NCI-H748 (cell line): ENCODE measurements at regions not wholly inside any gene's neighbourhood (a gene's known extent, or its start where the extent isn't known, plus 50 kb on each side); places are given as distances from the start of the nearest gene placed in this dataset.
"Not testable (repeated sequence)": the region's sequence is repeated elsewhere in the genome, so short reads cannot be mapped to it uniquely, and the experiment has no call there.

Experiments
- DNase-seq: peaks from one replicate; lab custom pipeline; 2025; ENCODE audit not compliant: unreplicated experiment; lab: John Stamatoyannopoulos, UW

GRCh38 chr7:9919-10318, 182.5 kb upstream of the FAM20C start:
- DNase-seq = not testable (repeated sequence)

DNA sequence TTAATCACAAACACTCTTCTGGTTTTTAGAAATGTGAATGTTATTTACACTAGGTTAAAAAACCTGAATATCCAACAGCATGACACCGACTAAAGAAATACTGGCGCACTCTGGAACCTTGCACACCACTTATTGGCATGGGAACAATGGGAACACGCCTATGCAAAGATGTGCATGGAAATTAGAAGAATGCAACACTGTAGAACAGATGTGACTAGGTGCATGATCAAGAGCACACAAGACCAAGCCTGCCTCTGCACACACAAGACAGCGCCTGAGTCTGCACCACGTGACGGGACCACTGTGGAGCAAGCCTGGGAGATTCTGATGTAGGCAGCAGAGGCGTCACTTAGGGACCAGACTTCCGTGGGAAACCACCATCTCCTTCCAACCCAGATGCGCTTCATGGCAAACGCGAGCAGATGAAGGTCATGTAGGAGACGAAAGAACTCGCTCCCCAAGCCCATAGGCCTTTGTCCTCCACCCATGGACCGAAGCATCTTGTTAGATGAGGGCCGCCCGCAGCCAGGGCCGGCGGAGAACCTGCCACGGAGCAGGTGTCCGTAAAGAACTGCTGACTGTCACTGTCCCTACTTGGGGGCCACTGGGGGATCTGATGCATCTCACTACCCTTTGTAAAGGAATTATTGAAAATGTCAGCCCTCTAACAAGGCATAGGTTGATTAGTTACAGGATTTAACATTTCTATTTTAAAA, 159.6 kb upstream of the FAM20C start:
- DNase-seq = not testable (repeated sequence)

GRCh38 chr7:35121-35541, 157.2 kb upstream of the FAM20C start:
- not testable (repeated sequence) for DNase-seq

GRCh38 chr7:36539-36938, 155.8 kb upstream of the FAM20C start:
- not testable (repeated sequence) for DNase-seq

DNA sequence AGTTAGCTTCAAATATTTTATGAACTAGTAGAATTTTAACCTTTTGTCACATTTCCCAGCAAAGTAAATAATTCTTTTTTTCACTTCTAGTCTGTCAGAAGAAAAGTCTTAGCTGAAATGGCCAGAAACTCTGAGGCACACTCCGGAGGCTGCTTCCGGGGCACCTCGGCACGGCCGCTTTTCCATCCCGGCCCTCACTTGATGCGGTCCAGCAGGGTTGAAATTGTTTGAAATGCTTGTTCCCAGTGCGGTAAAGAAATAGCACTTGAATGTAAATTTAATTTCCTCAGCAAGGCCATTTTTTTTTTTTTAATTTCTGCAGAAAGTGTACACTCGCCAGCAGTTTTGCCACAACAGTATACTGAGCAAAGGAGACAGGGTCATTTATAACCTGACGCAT, 154.7 kb upstream of the FAM20C start:
- DNase-seq = not testable (repeated sequence)

- DNase-seq = not testable (repeated sequence)
These were observed 153.9 kb upstream of the FAM20C start for GRCh38 chr7:38444-38843.

GRCh38 chr7:39984-40740, 152.2 kb upstream of the FAM20C start:
- DNase-seq = not testable (repeated sequence)

- no peak for DNase-seq
These were observed 151.3 kb upstream of the FAM20C start for GRCh38 chr7:40799-41750.

GRCh38 chr7:41917-42565, 150.3 kb upstream of the FAM20C start:
- DNase-seq = no peak

- no peak for DNase-seq
These were observed 148.4 kb upstream of the FAM20C start for GRCh38 chr7:43791-44540.

GRCh38 chr7:44541-44896, 147.9 kb upstream of the FAM20C start:
- DNase-seq = no peak

DNA sequence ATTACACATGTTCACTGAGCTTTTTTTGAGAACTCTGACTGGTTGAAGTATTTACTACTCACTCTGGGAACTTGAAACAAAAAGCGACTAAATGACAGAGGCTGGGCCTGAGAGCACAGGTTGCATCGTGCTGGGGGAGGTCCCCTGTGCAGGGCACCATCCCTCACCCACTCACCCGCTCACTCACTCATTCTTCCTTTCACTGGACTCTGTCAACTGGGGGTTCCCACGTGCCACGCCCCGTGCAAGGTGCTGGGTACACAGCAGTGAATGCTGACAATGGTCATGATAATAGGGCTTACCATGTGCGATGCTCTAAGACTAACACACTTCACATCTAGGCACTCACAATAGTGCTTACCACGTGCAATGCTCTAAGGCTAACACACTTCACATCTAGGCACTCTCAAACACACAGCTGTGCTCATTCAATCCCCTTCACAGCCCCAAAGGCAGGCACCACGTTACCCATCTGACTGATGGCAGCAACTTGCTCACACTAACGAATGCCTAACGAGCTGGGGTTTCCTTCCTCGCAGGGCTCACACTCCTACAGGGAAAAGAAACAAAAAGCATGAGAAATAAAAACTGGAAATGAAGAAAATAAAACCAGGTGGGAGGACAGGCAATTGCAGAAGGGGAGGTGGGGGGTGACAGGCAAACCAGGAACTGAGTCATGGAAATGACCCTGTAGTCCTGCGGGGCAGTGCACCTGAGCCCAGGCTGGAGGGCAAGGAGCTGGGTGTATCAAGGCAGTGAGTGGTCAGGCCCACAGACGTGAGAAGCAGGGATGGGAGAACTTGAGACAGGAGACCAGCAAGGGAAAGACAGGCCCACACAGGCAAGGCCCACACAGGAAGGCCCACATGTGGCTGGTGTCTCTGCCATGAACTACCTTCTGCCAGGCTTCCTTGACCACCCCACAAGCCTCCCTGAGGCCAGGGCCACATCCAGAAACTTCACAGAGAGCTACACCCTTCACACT, 147.0 kb upstream of the FAM20C start:
- no peak for DNase-seq

DNA sequence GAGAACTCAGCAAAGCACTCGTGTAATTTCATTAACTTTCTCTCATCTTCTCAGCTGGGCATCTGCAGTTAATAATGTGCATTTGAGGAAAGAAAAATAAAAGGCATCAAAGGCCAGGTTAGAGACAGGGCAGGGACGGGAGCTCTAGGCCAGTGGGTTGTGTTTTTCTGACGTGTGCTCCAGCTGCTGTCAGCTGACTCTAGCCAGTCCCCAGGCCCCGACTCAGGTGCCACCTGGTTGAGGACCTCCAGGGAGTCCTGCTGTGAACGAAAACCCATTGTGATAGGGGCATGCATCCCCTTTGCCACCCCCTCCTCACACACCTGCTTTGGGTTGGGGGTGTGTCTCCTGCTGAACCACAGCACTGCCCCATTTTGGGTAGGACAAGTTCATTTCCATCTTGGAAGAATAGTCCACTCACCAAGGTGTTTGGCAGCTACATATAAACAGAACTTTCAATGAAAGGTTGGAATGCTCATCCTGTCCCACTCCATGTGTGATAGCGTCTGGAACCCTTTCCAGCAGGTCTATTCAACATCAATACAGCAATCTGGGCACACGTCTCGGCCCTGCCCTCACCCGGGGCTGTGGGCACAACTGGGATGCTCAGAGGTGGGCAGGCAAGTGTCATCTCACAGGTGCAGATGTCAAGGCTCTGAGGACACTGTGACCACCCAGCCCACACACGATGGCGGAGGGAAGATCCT, 146.1 kb upstream of the FAM20C start:
- DNase-seq = no peak

DNA sequence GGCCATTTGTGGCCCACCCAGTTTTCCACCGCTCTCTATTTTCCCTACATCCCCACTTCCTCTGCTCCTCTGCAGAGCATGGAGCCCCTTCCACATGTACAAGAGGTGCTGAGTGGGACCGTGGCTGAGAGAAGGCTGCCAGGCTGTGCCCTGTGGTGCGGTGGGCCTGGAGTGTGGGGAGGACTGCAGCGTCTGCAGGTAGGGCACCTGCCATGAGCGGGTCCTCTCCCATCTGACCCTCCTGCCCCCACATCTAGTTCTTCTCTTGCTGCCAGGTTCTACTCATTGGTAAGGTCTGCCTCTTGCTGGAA, 145.6 kb upstream of the FAM20C start:
- no peak for DNase-seq

DNA sequence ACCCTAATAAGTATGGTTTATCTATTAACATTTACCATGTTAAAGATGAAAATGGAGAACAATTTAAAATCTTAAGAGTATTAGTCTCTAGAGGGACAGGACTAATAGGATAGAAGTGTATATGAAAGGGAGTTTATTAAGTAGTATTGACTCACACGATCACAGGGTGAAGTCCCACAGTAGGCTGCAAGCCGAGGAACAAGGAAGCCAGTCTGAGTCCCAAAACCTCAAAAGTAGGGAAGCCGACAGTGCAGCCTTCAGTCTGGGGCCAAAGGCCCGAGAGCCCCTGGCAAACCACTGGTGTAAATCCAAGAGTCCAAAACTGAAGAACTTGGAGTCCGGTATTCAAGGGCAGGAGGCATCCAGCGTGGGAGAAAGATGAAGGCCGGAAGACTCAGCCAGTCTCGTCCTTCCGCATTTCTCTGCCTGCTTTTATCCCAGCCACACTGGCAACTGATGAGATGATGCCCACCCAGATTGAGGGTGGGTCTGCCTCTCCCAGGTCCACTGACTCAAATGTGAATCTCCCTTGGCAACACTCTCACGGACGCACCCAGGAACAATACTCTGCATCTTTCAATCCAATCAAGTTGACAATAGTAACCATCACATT, 140.8 kb upstream of the FAM20C start:
- DNase-seq = no peak

DNA sequence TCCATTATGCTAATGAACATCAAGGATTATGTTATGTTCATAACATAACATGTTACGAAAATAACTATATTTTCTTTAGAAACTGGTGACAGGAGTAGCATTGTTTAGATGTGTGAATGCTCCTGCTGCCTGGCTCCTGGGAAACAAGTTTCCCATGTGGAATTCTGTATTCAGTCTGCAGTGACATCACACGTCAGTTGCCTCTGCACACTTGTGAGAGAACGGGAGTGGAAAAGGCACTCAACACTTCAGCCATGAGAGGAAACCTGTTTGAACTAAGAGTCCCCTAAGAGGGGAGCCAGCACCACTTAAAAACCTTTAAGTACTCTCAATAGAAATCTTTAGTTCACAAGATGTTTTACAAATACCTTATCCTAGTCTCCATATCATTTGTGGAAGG, 140.3 kb upstream of the FAM20C start:
- no peak for DNase-seq

DNA sequence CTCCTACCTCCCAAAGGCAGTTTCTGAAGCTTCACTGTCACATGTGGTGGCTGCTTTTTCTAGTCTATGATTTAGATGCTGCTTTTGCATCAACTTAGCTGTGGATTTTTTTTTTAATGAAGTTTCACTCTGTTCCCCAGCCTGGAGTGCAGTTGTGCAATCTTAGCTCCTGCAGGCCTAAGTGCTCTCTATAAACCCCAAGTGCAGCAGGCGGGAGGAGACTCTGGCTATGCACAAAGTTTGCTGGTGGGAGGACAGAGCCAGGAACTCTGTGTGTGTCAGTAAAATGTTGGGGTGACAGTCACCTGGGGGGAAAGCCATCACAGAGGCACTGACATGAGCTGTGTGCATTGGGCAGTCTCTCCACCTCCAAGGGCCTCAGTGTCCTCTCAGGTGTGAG, 138.8 kb upstream of the FAM20C start:
- DNase-seq = no peak

DNA sequence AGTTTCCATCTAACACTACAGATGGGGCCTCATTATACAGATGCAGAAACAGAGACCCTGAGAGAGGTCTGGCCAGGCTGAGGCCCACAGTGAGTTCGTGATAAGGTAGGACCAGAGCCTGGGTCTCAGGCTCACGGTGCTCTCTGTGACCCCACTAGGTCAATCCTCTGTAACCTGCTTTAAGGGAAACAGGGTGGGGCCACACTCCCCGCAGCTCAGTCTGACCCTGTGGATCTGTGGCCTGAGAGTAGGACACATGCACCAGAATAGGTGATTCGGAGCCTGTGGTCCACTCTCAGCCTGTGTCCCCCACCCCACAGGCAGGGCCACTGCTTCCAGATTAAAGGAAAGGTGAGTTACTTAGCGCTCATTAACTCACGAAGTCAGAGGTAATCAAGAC, 137.8 kb upstream of the FAM20C start:
- DNase-seq = no peak
